ENCODE measurements at regions not wholly inside any gene's neighbourhood (a gene's known extent, or its start where the extent isn't known, plus 50 kb on each side); places are given as distances from the start of the nearest gene placed in this dataset.

DNA sequence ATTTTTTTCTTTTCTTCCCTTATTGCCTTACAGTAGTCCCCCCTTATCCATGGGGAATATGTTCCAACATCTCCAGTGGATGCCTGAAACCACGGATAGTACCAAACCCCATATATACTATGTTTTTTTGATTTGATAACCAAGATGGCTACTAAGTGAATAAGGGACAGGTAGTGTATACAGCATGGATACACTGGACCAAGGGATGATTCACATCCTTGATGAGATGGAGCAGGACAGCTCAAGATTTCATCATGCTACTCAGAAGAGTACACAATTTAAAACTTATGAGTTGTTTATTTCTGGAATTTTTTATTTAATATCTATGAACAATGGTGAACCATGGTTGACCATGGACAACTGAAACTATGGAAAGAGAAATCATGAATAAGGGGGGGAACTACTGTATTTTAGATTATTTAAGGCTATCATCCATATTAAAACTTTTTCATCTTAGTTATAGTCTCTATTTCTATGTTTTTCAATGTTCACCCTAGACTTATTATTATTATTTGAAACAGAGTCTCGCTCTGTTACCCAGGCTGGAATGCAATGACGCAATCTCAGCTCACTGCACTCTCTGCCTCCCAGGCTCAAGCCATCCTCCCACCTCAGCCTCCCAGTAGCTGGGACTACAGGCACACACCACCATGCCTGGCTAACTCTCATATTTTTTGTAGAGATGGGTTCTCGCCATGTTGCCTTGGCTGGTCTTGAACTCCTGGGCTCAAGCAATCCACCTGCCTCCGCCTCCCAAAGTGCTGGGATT is 188.0 kb upstream of the PELI2 start:
- H2AFZ ChIP-seq (ENCODE audit: low read length, unreplicated experiment): no peak overlapping the region
- H3K79me2 ChIP-seq (ENCODE audit: control insufficient read depth, insufficient read depth, low read length, unreplicated experiment): no peaks in the 10 kb centered on the region
- no peak overlapping the region for H3K4me3 ChIP-seq (ENCODE audit: low read depth, low read length)
- no peaks in the 10 kb centered on the region for H3K36me3 ChIP-seq (ENCODE audit: insufficient read depth, low read length)
- peaks cover 18% of the 10 kb centered on the region; the same call in 1 of the 2 replicates for H3K27me3 ChIP-seq (ENCODE audit: insufficient read depth, low read length)
- no peaks in the 10 kb centered on the region for H3K4me1 ChIP-seq (ENCODE audit: control insufficient read depth, insufficient read depth, low read length, unreplicated experiment)
- no peak overlapping the region for H3K27ac ChIP-seq (ENCODE audit: low read depth, low read length)

DNA sequence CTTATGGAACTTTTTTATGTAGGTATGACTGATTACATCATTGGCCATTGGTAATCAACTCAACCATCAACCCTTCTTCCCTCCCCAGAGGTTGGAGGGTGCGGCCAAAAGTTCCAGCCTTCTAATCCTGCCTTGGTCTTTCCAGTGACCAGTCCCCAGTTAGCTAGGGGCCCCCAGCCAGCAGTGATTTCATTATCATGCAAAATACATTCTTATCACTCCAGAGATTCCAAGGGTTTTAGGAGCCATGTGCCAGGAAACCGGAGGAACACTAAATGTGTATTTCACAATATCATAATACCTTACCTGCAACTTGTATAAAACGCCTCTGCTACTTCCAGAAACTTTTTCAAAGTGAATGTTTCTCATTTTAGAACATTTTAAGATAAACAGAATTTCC is 181.5 kb upstream of the PELI2 start:
- Histone ChIP-seq H3K27ac (ENCODE audit: low read depth, low read length) (no peak overlapping the region), H2AFZ (ENCODE audit: low read length, unreplicated experiment) (no peak overlapping the region), H3K4me1 (ENCODE audit: control insufficient read depth, insufficient read depth, low read length, unreplicated experiment) (no peaks in the 10 kb centered on the region), H3K27me3 (ENCODE audit: insufficient read depth, low read length) (no peaks in the 10 kb centered on the region), H3K79me2 (ENCODE audit: control insufficient read depth, insufficient read depth, low read length, unreplicated experiment) (no peaks in the 10 kb centered on the region), H3K36me3 (ENCODE audit: insufficient read depth, low read length) (no peaks in the 10 kb centered on the region), H3K4me3 (ENCODE audit: low read depth, low read length) (no peak overlapping the region)

DNA sequence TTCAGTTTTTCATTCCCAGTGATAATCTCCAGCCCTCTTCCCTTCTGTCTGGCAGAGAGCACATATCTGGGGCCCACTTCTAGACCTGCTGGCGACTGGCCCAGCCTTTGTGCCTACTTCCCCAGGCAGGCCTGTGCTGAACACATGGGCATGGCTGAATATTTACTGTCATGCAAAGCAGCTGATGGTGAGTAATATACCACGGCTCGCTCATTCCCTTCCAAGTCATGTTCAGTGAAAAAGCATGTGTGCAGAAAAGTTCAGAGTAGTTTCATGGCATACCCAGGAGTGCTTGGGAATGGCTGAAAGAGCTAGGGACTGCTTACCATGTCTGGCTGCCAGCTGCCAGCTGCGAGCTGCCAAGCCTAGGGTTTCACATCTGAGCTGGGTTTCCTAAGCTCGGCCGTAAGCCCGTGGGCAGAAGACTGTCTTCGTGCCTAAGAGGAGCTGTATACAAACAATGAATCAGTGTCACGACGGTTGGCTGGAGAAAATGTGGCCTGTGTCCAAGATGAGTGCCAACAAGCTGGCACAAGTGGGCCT is 179.9 kb upstream of the PELI2 start:
- no peaks in the 10 kb centered on the region for H3K79me2 ChIP-seq (ENCODE audit: control insufficient read depth, insufficient read depth, low read length, unreplicated experiment)
- H3K4me3 ChIP-seq (ENCODE audit: low read depth, low read length): no peak overlapping the region
- H3K4me1 ChIP-seq (ENCODE audit: control insufficient read depth, insufficient read depth, low read length, unreplicated experiment): no peaks in the 10 kb centered on the region
- H2AFZ ChIP-seq (ENCODE audit: low read length, unreplicated experiment): no peak overlapping the region
- H3K27ac ChIP-seq (ENCODE audit: low read depth, low read length): no peak overlapping the region
- no peaks in the 10 kb centered on the region; the same call in 1 of the 2 replicates for H3K27me3 ChIP-seq (ENCODE audit: insufficient read depth, low read length)
- no peaks in the 10 kb centered on the region for H3K36me3 ChIP-seq (ENCODE audit: insufficient read depth, low read length)

DNA sequence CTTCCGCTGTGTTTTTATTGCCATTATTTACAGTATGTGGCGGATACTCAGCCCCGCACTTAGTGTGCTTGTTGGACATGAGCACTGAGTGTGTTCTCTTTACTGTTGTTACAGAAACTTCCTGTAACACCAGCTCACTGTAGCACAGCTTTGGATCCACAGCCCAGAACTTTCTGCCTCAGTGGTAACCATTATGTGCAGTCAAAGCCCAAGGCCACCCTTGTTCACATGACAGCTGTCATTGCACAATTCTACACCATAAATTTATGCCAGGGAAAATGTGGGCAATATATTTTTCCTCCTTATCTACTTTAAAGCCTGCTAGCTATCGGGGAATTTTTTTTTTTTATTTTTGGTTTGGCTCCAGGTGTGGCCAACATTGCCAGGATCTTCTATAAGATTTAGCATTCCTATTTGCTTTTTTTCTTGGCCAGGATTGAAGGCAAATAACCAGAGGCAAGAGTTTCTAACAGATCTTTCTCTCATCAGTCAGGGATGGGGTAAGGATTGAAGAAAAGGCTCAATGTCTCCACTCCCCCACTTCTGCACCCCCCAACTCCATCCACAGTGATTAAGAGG is 176.0 kb upstream of the PELI2 start:
- Histone ChIP-seq H2AFZ (ENCODE audit: low read length, unreplicated experiment) (no peak overlapping the region), H3K79me2 (ENCODE audit: control insufficient read depth, insufficient read depth, low read length, unreplicated experiment) (no peaks in the 10 kb centered on the region), H3K27ac (ENCODE audit: low read depth, low read length) (no peak overlapping the region), H3K4me1 (ENCODE audit: control insufficient read depth, insufficient read depth, low read length, unreplicated experiment) (no peaks in the 10 kb centered on the region), H3K27me3 (ENCODE audit: insufficient read depth, low read length) (no peaks in the 10 kb centered on the region; the same call in 1 of the 2 replicates), H3K4me3 (ENCODE audit: low read depth, low read length) (no peak overlapping the region), H3K36me3 (ENCODE audit: insufficient read depth, low read length) (no peaks in the 10 kb centered on the region)

DNA sequence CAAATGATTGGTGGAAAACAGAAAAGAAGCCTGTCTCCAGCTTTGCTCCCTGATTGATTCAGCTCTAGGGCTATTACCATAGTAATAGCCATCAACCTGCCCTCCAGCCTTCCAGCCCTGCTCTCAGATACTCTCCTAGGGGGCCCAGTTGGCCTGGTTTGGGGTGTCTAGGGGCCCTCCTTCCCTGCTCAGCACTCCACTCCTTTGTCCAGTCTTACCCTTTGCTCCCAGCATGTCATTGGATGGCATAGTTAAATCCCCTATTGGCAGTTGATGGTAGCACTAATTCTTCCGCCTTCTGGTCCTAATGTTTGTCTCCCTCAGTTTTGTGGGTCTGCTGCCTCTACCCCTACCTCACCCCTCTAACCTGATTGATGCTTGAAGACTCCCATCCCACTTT is 175.4 kb upstream of the PELI2 start:
- H2AFZ ChIP-seq (ENCODE audit: low read length, unreplicated experiment): no peak overlapping the region

DNA sequence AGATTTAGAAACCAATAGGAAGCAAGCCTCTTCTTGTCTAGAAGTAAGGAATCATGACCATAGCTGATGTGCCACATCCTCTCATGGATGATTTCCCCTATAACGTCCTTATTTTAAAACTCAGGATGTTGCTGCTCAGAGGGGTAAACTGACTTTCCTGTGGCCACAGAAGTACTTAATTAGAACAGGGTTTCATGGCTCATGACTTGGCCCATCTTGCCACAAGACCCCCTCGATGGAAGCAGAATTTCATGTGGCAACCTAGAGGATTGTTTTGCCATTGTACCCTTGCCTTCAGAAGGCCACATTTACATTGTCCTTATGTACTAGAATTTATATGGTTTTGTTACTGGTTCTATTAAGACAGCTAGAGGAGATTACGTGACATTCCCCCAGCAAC is 173.5 kb upstream of the PELI2 start:
- H3K4me1 ChIP-seq (ENCODE audit: control insufficient read depth, insufficient read depth, low read length, unreplicated experiment): no peaks in the 10 kb centered on the region
- no peak overlapping the region for H2AFZ ChIP-seq (ENCODE audit: low read length, unreplicated experiment)
- H3K27me3 ChIP-seq (ENCODE audit: insufficient read depth, low read length): no peaks in the 10 kb centered on the region; the same call in 1 of the 2 replicates
- H3K27ac ChIP-seq (ENCODE audit: low read depth, low read length): no peak overlapping the region
- H3K36me3 ChIP-seq (ENCODE audit: insufficient read depth, low read length): no peaks in the 10 kb centered on the region
- no peak overlapping the region for H3K4me3 ChIP-seq (ENCODE audit: low read depth, low read length)
- H3K79me2 ChIP-seq (ENCODE audit: control insufficient read depth, insufficient read depth, low read length, unreplicated experiment): no peaks in the 10 kb centered on the region

More for the DNA sequence above, 175.4 kb upstream of the PELI2 start:
- no peaks in the 10 kb centered on the region for H3K79me2 ChIP-seq (ENCODE audit: control insufficient read depth, insufficient read depth, low read length, unreplicated experiment)
- H3K27me3 ChIP-seq (ENCODE audit: insufficient read depth, low read length): no peaks in the 10 kb centered on the region; the same call in 1 of the 2 replicates
- no peaks in the 10 kb centered on the region for H3K4me1 ChIP-seq (ENCODE audit: control insufficient read depth, insufficient read depth, low read length, unreplicated experiment)
- no peak overlapping the region for H3K4me3 ChIP-seq (ENCODE audit: low read depth, low read length)
- H3K27ac ChIP-seq (ENCODE audit: low read depth, low read length): no peak overlapping the region
- no peaks in the 10 kb centered on the region for H3K36me3 ChIP-seq (ENCODE audit: insufficient read depth, low read length)

DNA sequence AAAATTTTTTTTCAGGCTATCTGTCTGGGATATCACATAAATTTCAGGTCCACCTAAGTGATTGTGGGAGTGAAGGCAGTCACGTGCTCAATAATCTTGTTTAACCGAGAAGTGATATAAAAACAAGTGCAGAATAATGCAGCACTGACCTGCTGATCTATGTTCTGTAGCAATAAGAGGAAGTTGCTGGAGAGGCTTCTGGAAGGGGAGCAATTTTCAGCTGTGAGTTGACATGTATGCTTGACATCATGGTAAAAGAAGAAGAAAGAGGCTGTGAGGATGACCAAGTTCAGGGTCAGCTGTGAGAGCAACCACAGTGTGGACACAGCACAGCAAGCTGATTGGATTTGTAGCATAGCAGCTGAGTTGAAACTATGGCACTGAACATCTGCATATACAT is 172.0 kb upstream of the PELI2 start:
- H3K27ac ChIP-seq (ENCODE audit: low read depth, low read length): no peak overlapping the region
- H2AFZ ChIP-seq (ENCODE audit: low read length, unreplicated experiment): no peak overlapping the region
- H3K79me2 ChIP-seq (ENCODE audit: control insufficient read depth, insufficient read depth, low read length, unreplicated experiment): no peaks in the 10 kb centered on the region
- no peaks in the 10 kb centered on the region for H3K36me3 ChIP-seq (ENCODE audit: insufficient read depth, low read length)
- no peaks in the 10 kb centered on the region; the same call in 1 of the 2 replicates for H3K27me3 ChIP-seq (ENCODE audit: insufficient read depth, low read length)
- no peaks in the 10 kb centered on the region for H3K4me1 ChIP-seq (ENCODE audit: control insufficient read depth, insufficient read depth, low read length, unreplicated experiment)
- H3K4me3 ChIP-seq (ENCODE audit: low read depth, low read length): no peak overlapping the region

DNA sequence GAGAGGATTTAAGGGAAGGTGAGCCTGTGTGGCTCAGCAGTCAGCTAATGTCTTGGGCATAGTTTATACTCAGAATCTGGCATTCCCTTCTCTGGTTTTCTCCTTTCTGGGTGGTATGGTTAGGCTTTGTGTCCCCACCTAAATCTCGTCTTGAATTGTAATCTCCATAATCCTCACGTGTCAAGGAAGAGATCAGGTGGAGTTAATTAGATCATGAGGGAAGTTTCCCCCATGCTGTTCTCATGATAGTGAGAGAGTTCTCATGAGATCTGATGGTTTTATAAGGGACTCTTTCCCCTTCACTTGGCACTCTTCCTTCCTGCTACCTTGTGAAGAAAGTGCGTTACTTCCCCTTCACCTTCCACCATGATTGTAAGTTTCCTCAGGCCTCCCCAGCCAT is 169.8 kb upstream of the PELI2 start:
- no peak overlapping the region for H3K4me3 ChIP-seq (ENCODE audit: low read depth, low read length)
- H3K4me1 ChIP-seq (ENCODE audit: control insufficient read depth, insufficient read depth, low read length, unreplicated experiment): no peaks in the 10 kb centered on the region
- H2AFZ ChIP-seq (ENCODE audit: low read length, unreplicated experiment): no peak overlapping the region
- no peaks in the 10 kb centered on the region for H3K79me2 ChIP-seq (ENCODE audit: control insufficient read depth, insufficient read depth, low read length, unreplicated experiment)
- peaks cover 8% of the 10 kb centered on the region; the same call in 1 of the 2 replicates for H3K27me3 ChIP-seq (ENCODE audit: insufficient read depth, low read length)
- no peaks in the 10 kb centered on the region for H3K36me3 ChIP-seq (ENCODE audit: insufficient read depth, low read length)
- H3K27ac ChIP-seq (ENCODE audit: low read depth, low read length): no peak overlapping the region

DNA sequence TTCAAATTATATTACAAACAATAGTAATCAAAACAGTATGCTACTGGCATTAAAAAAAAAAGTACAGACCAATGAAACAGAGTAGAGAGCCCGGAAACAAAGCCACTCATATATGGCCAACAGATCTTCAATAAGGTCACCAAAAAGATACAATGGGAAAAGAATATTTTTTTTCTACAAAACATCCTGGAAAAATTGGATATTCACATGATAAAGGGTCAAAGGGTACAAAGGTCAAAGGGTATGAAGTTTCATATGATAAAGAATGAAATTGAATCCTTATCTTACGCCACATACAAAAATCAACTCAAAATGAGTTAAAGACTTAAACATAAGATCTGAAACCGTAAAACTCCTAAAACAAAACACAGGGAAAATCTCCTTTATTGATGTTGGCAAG is 168.5 kb upstream of the PELI2 start:
- no peak overlapping the region for H3K4me3 ChIP-seq (ENCODE audit: low read depth, low read length)
- H2AFZ ChIP-seq (ENCODE audit: low read length, unreplicated experiment): no peak overlapping the region
- peaks cover 19% of the 10 kb centered on the region for H3K27me3 ChIP-seq (ENCODE audit: insufficient read depth, low read length)
- no peaks in the 10 kb centered on the region for H3K79me2 ChIP-seq (ENCODE audit: control insufficient read depth, insufficient read depth, low read length, unreplicated experiment)
- no peak overlapping the region for H3K27ac ChIP-seq (ENCODE audit: low read depth, low read length)
- H3K4me1 ChIP-seq (ENCODE audit: control insufficient read depth, insufficient read depth, low read length, unreplicated experiment): no peaks in the 10 kb centered on the region
- no peaks in the 10 kb centered on the region for H3K36me3 ChIP-seq (ENCODE audit: insufficient read depth, low read length)

DNA sequence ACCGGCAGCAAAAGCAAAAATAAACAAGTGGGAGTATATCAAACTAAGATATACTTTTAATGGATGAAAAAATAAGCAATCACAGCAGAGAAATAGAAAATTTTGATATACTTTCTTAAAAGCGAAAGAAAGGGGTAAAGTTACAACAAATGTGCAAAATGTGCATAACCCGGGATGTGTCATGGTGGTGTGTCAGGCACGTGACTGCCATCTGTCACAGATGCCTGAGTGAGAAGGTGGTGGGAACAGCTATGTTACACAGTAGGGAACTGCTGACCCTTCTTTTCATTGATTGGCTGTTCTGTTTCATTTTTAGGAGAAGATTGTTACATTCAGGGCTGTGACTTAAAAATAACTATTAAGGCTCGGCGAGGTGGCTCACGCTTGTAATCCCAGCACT is 168.1 kb upstream of the PELI2 start:
- Histone ChIP-seq H3K27ac (ENCODE audit: low read depth, low read length) (no peak overlapping the region), H3K36me3 (ENCODE audit: insufficient read depth, low read length) (no peaks in the 10 kb centered on the region), H2AFZ (ENCODE audit: low read length, unreplicated experiment) (no peak overlapping the region), H3K4me1 (ENCODE audit: control insufficient read depth, insufficient read depth, low read length, unreplicated experiment) (no peaks in the 10 kb centered on the region), H3K4me3 (ENCODE audit: low read depth, low read length) (no peak overlapping the region), H3K27me3 (ENCODE audit: insufficient read depth, low read length) (peaks cover 20% of the 10 kb centered on the region), H3K79me2 (ENCODE audit: control insufficient read depth, insufficient read depth, low read length, unreplicated experiment) (no peaks in the 10 kb centered on the region)
